GM20000 (cell line): ENCODE measurements at regions not wholly inside any gene's neighbourhood (a gene's known extent, or its start where the extent isn't known, plus 50 kb on each side); places are given as distances from the start of the nearest gene placed in this dataset.

ENCODE experiments used
- DNase-seq: peaks from one replicate; pipeline ENCODE4 v3.0.0; 2012; ENCODE audit warnings: low spot score
- CTCF ChIP-seq: IDR thresholded peaks from 2 replicates; pipeline ENCODE4 v1.5.1; 2012; ENCODE audit warnings: mild to moderate bottlenecking, control low read depth; ENCODE audit errors: extremely low read depth, missing control alignments

- no peak for DNase-seq
- TF ChIP-seq CTCF, result no peak
Observed at GRCh38 chr2:102078773-102079172, 63.8 kb upstream of the IL1R1 start.

- no peak for DNase-seq
- no peak for TF ChIP-seq CTCF
Observed at GRCh38 chr2:102080451-102081242, 61.9 kb upstream of the IL1R1 start.

- no peak for TF ChIP-seq CTCF
- DNase-seq, result no peak
Observed at GRCh38 chr2:102081243-102081522, 61.4 kb upstream of the IL1R1 start.

GRCh38 chr2:102081606-102082005 is 60.9 kb upstream of the IL1R1 start:
- DNase-seq, result no peak
- TF ChIP-seq CTCF, result no peak

- TF ChIP-seq CTCF, result no peak
- DNase-seq, result peak; percentile 58
Observed at GRCh38 chr2:102082571-102083392, 59.8 kb upstream of the IL1R1 start.

- no peak for TF ChIP-seq CTCF
- no peak for DNase-seq
Observed at GRCh38 chr2:102083393-102083703, 59.2 kb upstream of the IL1R1 start.

GRCh38 chr2:102084651-102085050 is 57.9 kb upstream of the IL1R1 start:
- TF ChIP-seq CTCF, result no peak
- DNase-seq, result no peak
